Embryonic facial prominence (tissue), 1 donor: ENCODE measurements at regions not wholly inside any gene's neighbourhood (a gene's known extent, or its start where the extent isn't known, plus 50 kb on each side); places are given as distances from the start of the nearest gene placed in this dataset.

ENCODE experiments used
- DNase-seq: peaks from one replicate; pipeline ENCODE4 v3.0.0-alpha.2; 2016; ENCODE audit errors: extremely low spot score

GRCh38 chr5:38031304-38031703 is 191.5 kb upstream of the GDNF start:
- DNase-seq, result no peak

DNA sequence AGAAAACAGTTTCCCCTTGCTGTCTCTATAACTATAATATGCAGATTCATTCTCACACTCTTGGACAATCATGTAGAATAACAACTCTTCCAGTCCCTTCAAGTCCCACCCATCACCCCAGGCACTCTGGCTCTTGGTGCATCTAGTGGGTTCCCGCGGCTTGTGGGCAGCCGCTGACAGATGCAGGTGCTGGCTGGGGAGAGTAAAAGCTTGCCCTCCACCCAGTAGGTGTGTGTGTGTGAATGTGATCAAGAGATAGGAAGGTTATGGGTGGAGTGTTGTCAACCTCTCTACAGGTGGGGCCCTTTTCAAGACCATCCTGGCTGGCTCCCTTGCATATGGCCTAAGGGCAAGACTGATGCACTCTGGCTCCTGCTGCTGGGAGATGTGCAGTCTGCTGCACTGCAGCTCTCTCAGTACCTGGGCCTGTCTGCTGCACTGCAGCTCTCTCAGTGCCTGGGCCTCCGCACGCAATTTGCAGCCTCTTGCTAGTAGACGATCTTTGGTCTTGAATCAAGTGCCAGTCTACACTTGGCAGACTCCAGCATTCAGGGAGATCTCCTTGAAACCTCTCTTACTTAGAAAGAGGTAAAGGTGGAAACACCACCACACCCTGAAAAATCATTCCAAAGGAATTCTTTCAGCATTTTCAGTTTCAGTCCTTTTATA is 189.7 kb upstream of the GDNF start:
- no peak for DNase-seq

DNA sequence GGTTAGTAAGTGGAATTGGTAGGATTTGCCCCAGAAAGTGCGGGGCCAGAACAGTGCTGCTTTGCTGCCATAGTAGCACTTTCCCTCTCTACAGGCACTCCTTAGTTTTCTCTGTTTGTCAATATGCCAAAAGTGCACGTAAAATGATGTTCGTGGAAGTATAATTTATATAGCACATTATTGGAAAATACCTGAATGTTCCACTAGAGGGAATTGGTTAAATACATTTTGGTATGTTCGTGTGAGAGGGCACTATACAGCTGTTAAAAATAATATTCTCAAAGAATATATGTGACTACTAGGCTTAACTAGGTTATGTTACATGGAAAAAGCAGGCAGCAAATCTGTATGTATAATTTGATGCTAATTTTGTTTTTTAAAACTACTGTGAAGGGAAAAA is 184.0 kb upstream of the GDNF start:
- DNase-seq, result no peak

DNA sequence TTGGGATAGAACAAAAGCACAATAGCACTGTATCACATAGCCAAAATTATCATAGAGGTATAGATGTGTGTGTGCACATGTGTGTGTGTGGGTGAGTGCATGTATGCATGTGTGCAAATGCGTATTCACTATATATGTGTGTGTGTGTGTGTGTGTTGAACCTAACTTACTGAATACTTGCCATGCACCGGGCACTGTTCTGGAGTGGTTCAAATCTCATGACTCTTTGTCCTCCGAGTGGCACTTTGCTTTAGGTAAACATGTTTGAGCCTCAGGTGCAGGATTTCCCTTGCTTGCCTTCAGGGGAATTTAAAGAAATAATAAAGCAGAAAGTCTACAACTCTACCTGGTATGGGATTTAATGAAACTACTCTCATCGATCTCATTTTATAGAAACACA is 183.5 kb upstream of the GDNF start:
- DNase-seq, result no peak

DNA sequence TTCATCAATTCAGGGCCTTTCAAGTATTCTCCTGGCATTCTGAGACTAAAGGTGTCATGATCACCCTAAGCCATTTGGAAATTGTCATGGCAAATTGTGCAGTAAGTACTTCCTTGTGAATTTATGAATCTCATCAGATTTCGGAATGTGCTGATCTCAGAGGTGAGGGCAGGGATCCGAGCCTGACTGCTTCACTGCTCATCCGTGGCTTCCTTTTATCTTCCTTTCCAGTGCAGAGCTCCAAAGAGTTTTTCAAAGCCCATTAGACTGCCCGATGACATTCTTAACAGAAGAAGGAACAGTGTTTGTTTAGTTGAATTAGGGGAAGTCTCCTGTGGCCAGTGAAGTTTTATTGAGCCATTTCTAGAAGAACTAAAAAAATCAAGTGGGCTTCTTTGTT is 182.8 kb upstream of the GDNF start:
- no peak for DNase-seq

DNA sequence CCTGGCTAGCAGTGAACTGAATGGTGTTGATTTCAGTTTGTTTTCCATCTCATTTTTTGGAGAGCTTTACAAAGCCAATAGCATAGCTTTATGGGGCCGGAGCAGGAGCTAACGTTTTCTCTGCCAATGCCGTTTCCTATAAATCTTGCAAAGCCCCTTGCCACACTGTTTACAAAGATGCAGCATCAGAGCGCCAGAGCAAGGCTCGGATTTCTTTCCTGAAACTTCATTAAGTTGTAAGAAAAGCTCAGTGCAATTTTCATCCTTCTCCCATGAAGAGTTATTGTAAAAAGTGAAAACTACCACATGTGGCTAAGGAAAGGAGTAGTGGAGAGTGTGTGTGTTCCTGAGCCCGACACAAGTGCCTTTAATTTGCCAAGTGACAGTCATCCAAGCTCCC is 178.2 kb upstream of the GDNF start:
- DNase-seq, result no peak

DNA sequence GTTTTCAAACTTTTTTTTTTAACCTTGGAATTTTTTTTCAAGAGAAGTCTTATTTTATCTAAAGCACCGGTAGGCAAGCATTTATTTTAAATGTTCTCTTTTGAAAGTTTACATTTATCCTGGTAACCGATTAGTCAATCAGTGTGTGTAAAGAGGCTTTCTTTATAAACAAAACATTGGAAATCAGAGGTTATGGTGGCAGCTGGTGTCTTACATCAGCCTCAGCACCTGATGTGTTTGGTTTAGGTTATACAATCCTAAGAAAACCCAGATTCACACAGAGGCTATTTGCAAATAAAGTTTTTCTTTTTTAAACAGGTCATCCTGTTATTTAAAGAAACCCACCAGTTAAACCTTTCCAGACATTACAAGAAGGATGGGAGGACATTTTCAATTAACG is 173.3 kb upstream of the GDNF start:
- no peak for DNase-seq

DNA sequence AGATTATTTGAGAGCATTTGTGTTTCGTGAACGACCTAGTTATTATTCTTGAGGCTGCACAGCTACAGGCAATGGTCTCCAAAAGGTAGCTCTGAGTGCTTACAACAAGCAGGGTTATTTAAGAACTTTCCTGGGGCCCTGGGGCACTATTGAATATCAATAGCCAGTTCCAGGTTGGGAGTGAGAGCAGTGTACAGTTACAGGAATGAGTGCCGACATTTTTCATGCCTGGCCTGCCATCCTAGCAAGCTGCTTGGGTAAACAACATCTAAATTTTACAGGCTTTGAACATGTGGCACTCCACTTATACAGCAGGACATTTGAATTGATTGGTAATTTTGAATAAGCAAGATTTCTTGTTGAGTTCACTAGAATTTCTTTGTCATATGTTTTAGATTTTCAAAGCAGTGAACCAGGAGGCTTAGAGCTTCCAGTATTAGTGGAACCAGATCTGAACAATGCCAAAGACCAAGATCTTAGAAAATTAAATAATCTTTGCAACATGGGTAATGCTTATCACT is 171.9 kb upstream of the GDNF start:
- no peak for DNase-seq

DNA sequence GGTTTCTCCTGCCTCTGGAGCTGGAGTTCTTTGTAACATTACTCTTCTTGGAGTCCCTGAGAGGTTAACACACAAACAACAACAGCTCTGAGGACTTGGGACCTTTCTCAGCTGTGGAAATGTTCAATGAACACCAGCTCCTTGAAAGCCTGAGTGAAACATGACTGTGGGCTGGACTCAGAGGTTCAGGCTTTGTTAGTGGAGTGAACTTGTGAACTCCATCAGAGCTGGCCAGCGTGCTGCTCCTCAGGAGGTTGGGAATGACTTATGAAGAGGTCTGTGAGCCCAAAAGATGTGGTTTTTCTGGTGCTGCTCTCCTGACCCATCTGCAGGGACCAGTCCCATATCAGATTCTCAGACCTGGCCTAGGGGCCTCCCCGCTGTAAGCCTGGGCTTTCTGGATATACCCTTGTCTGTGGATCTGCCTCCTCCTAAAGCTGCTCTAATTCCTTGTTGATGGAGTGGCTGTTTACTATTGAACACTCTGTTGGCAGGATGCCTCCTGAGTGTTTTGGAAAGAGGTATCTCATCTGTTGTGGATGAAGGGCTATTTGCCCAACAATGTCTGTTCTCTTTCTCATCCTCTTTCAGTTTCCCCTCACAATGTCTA is 170.0 kb upstream of the GDNF start:
- no peak for DNase-seq

DNA sequence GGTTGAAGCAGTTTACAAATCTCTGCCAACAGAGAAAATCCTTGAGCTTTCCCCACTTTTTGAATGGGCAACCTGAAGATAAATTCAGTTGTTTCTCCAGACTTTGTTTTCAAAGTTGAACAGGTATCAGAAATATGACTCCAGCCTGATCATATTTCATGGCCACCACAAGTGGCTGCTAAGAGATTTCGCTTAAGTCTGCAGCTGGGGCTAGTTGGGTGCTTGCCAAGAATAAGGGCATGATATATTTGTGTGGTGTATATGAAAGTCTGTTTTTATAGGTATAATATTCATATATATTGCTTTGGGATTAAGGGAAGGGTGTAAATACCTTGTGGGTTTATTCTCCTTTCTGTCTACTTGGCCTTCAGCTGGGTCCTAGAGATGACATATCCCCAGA is 168.4 kb upstream of the GDNF start:
- no peak for DNase-seq

DNA sequence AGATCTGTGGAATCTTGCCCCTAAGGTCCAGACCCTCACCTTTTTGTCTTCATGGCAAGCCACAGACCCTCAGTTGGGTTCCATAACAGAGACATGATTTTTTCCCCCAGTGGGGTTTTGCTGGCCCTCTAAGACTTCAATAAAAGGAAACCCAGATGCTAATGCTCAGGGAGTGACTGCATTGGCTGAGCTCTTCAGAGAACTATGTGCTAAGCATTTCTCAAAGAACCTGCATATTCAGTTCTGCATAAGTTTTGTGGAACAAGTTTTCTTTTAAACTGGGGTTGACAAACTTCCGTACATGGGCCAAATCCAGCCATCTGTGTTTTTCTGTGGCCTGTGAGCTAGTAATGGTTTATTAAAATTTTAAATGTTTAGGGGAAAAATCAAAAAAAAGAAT is 159.8 kb upstream of the GDNF start:
- no peak for DNase-seq

GRCh38 chr5:37996918-37997317 is 157.1 kb upstream of the GDNF start:
- DNase-seq, result no peak

GRCh38 chr5:37994729-37995128 is 154.9 kb upstream of the GDNF start:
- no peak for DNase-seq

- no peak for DNase-seq
Measured at GRCh38 chr5:37991301-37992299, 151.8 kb upstream of the GDNF start.

DNA sequence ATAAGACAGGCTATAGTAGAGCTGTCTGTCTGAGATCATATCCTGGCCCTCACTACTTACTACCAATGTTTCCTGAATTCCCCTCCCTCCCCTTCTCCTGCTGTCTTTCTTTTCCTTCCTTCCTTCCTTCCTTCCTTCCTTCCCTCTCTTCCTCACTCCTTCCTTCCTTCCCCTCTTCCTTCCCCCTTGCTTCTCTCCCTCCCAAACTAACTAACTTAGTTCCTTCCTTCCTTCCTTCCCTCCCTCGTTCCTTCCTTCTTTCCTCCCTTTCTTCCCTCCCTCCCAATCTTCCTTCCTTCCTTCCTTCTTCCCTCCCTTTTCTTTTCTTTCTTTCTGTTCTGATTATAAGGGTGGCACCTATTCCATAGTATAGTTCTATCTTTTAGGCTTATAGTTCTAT is 150.0 kb upstream of the GDNF start:
- DNase-seq, result no peak

- DNase-seq, result no peak
Measured at GRCh38 chr5:37988454-37989046, 148.7 kb upstream of the GDNF start.

GRCh38 chr5:37984300-37984699 is 144.5 kb upstream of the GDNF start:
- DNase-seq, result no peak

- DNase-seq, result no peak
Measured at GRCh38 chr5:37983463-37983862, 143.6 kb upstream of the GDNF start.

- DNase-seq, result no peak
Measured at GRCh38 chr5:37979559-37979958, 139.7 kb upstream of the GDNF start.

- no peak for DNase-seq
Measured at GRCh38 chr5:37975531-37975930, 135.7 kb upstream of the GDNF start.

DNA sequence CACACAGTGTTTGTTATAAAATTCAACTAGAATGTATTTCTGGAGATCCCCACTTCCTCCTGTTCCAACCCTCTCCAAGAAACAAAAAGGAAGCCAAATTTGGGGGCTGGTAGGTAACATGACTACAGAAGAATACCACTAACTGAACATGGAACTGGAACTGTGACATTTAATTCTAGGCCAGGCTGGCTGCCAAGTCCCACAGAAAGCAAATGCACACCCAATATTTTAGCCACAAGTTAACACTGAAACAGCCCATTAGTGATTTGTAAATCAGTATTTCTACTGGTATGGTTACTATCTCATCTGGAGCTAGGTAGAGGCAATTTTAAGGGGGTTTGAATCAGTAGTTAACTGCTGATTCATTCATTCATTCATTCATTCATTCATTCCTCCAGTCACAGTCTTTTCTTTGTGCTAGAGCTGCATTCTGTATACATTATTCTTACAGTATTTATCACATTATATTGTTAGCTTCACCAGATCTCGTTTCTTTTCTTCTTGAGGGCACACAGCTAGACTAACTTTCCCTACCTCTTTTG is 131.7 kb upstream of the GDNF start:
- DNase-seq, result no peak

DNA sequence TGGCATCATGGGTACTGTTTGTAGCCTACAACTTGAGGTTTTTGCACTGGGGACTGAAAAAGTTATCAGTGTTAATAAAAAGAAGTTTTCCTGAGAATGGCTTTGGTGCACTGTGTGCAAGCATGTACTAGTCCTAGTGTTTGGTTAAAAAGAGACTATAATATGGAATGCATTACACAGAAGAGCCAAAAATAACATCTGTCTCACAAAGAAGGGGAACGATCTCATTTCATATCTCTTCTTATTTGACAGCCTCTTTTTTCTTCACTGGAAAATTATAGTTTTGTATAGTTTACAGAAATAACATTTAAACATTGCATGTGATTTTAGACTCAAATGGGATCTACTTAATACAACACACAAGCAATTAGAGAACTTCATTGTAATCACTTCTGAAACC is 127.0 kb upstream of the GDNF start:
- no peak for DNase-seq
